NCI-H446 treated with DMSO at 0.1 percent for 48 hours (cell line): ENCODE measurements at regions not wholly inside any gene's neighbourhood (a gene's known extent, or its start where the extent isn't known, plus 50 kb on each side); places are given as distances from the start of the nearest gene placed in this dataset.
"Not testable (repeated sequence)": the region's sequence is repeated elsewhere in the genome, so short reads cannot be mapped to it uniquely, and the experiment has no call there.

Experiments used
- DNase-seq: peaks from one replicate; lab custom pipeline; 2025; lab: John Stamatoyannopoulos, UW

DNA sequence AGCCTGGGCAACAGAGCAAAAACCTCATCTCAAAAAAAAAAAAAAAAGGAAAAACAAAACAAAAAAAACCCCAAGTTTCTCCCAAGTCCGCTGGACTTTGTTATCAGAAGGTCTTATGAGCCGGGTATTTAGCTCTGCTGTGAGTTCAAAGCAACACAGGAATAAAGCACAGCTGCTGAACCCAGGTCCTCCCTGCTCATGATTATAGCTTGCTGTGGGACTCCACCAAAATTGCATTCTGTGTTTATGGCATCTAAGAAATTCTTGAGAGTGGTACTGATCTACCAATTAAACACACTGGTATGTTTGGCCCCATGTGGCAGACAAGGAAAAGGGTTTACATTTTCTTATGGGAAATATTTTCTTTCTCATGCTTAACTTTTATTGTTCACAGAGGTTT lies 93.6 kb upstream of the NEDD9 start:
- DNase-seq = no peak

DNA sequence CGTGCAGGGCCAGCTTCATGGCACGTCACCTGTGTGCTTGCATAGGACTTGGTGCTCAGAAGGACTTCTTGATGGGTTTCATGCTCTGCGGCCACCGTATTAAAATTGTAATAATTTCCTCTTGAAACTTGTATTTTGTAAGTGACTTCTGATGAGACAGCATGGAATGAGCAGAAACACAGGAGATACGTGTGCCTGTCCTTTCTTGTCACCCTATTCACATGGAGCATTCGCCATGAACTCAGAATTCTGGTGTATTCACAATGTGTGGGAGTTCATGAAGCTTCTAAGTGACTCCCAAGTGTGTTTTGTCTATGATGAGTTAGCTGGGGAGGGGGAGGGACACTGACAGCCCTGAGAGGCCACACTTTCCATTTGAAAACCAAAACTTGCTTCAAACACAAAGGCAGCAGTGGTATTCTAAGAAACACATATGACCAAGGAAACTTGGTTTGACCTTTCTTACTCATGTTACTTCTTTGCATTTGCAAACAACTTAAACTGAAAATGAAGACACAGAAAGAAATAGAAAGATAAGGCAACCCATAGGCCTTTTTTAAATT lies 92.1 kb upstream of the NEDD9 start:
- DNase-seq = no peak

DNA sequence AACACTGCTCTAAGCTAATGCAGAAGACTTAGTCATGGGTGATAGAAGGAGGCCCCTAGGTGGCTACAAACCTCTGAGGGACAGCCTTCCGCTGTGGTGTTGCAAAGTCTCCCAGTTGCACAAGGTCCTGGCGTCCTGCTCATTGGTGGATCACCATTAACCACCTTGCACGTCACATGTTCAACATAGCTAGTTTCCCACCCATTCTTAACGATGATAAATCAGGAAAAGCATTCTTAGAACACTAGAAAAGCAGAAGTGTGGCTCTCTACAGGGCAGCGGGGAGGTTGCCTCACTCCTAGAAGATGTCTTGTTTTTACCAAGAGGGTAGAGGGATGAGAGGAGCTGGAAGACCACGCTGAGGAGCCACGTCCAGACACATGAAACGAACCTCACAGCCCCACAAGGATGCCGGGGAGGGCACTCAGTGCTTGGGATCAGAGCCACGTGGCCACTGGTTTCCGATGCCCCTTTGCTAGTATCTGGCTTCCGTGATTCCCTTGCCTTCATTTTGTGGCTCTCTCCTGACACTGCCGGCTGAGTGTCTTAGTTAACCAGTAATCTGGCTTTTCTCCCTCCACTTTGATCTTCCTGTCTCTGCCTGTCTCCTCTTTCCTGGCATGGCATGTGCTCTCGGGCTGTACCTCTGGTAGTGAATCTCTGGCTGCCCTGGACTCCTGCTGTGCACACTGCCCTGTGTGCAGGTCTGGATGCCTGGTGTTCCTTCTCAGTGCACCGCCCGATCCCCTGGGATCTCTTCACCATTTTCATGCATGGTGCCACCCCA lies 91.4 kb upstream of the NEDD9 start:
- DNase-seq = no peak

DNA sequence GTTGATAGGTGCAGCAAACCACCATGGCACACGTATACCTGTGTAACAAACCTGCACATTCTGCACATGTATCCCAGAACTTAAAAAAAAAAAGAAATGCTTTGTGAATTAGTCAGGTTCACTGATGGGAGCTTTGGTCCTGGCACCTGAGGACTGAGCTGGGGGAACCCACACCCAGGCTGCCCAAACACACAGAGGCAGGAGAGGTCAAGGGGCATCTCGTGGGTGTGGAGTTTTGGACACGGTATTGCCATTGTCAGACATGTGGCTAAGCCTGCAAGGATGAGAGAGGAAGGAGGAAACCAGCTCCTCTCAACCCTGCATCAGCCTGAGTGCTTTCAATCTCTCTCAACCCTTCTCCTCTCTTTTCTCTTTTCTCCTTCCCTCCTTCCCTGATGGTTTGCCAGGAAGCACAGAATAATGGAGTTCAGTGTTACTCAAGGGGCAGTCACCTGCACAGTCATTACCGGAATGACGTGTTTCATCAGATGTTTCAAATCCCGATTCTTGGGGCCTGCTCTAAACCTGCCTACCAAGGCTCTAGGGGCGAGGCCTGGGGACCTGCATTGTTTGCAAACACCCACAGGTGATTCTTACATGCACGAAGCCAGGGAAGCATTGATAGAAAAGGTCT lies 89.9 kb upstream of the NEDD9 start:
- no peak for DNase-seq

DNA sequence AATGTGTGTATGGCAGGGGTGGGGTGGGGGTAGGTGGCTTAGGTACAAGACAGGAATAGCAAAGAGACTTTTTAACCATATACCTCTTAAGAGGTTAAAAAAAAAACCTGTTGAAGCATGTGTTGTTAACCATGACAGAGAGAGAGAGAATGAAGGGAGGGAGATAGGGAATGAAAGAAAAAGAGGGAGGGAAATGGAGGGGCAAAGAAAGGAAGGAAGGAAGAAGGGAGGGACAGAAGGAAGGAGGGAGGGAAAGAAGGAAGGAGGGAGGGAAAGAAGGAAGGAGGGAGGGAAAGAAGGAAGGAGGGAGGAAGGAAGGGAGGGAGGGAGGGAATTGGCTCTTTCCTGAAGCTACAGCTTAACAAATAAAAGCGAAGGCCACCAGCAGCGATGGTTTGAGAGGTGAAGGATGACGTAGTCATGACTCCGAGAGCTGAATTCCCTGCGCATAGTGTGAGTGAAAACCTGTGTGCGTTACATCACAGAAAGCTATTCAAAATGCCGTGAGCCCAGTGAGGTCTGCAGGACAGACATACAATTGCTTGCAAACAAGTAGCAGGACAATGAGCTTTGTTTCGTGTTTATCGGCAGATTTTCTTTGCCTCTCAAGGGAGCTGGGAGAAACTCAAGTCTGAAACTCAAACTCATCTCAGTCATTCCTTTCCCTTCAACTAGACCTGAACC lies 88.6 kb upstream of the NEDD9 start:
- no peak for DNase-seq

DNA sequence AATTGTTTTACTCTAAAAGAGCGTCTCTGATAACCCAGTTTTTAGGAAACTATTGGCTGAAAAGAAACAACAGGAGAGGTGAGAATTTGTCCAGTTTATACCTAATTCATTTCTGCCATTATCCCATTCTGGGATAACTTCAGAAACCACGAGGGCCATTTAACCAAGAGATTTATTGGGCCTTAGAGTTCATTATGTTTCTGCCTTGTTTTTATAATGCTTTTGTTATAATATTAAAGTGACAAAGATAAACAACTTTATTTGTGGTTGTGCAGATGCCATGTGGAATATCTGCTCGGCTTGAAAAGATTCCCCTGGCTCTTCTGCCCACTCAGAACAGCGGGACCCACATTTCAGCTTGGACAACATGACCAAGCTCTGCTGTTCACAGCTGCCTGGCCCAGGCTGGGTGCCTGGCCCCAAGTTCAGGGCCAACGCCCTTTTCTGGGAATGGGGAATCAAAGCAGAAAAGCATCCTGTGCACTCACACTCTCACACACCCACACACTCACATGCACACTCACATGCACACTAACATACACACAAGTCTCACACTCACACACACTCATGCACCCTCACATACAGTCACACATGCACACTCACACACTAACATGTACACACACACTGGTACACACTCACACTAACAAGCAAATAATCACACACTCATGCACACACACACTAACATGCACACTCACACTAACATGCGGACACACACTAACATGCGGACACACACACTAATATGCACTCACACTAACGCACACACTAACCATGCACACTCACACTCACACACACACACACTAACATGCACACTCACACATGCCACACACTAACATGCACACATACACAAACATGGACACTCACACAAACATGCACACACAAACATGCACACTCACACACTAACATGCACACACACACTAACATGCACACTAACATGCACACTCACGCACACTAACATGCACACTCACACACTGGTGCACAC lies 86.7 kb upstream of the NEDD9 start:
- no peak for DNase-seq

DNA sequence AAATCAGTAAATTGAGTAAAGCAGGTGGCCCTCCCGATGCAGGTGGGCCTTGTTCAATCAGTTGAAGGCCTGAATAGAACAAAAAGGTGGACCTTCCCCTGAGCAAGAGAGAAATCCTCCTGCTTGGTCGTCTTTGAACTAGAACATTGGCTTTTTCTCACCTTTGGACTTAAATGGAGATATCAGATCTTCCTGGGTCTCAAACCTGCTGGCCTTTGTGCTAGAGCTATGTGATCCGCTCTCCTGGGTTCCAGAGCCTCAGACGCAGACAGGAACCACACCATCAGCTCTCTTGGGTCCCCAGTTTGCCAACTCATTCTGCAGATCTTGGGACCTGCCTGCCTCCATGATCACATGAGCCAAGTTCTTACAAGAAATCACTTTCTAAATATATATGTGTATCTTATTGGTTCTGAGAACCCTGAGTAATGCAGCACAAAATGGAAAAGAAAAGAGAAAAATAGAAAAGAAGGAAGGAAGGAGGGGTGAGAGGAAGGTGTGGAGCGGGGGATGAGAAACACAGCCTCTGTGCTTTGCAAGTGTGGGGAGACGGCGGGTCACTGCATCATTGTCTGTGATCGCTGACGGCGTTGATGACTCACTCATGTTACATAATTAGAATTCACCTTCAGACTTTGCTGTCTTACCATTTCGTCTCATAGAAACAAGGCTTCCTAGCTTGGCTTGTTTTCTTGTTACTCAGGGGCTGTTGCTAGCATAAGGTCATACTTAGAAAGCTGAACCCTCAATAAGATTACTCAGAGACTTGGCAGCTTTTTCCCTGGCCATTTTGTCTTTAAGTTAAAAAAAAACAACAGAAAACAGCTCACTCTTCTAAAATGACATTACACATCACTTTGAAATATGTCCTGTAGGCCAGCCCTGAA lies 85.7 kb upstream of the NEDD9 start:
- DNase-seq = peak; percentile 3

DNA sequence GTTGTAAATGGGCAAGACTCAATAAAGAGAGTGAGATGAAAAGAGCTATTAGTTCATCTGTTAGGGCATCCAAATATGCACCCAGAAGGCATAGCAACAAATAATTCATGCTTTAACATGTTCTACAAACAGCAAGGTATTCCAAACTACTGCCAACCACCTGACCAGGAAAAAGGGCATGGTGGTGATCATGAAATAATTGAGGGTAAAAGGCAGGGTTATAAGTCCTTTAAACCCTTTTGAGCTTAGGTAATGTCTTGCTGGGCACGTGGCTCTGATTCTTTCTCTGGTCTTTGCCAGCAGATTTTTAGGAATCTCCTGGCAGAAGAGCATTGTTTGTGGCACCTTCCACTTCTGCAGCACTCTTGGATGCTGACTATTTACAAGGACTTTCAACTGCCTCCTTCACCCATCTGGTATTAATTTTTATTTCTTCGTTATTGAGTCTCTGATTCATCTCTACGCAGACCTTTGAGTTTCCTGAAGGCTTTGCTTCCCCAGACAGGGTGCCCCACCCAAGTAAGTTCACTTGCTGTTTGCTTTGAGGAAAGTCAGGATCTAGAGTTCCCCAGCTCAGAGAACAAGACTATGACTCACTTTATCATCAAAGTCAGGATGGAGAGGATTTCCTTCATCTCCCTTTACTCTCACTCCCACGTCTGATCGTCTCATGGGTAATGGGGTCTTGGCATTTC lies 83.4 kb upstream of the NEDD9 start:
- no peak for DNase-seq

DNA sequence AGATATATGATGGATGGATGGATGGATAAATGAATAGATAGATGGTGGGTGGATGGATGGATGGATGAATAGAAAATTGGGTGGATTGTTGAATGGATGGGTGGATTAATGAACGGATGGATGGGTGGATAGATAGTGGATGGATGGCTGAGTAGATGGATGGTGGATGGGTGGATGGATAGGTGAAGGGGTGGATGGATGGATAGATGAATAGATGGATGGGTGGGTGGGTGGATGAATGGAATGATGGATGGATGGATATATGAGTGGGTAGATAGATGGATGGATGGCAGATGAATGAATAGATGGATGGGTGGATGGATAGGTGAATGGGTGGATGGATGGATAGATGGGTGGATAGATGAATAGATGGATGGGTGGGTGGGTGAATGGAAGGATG lies 80.7 kb upstream of the NEDD9 start:
- no peak for DNase-seq

DNA sequence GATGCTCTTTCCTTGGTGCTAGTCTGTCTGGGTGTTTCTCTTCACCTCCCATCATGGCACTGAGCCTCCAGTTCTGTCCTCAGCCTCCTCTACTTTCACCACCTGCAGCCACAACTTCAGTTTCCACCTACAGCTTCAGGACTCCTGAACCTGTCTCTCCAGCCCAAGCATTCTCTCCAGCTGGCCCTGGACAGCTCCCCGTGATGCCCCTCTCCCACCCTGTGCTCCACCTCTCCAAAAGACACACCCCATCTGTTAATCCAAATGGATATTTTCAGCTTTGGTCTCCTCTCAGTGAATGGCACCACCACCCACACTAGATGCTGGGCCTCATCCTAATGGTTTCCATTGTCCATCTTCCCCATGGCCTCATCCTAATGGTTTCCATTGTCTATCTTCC lies 79.5 kb upstream of the NEDD9 start:
- DNase-seq = no peak

DNA sequence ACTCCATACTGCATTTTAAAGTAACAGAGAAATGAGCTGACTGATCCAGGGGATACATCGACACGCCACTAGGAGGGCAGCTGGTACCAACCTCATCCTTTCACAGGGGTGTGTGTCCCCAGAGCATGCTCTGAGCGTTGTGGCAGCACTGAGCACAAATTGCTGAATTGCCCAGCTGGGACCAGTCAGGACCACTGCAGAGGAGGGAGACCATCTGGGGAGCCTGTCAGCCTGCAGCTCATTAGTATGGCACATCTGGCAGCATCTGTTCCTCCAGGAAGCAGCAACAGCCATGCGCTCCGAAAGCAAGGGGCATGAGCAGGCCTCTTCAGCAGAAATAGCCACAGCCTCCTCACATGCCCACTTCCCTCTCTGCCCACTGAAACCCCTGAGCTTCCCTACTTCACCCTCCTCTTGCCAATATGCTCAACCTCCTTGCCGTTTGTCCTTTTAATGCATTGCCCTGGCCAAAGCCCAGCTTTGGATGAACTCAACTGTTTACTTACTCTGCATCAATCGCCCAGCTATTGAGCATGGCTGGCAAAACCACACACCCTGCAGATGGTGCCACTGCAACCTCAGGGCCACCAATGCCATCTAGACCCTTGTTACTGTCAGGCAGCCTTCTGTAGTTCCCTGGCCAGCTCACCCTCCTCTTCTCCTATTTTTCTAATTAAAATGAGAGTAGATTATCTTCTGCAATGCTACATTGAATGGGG lies 77.6 kb upstream of the NEDD9 start:
- DNase-seq = no peak

DNA sequence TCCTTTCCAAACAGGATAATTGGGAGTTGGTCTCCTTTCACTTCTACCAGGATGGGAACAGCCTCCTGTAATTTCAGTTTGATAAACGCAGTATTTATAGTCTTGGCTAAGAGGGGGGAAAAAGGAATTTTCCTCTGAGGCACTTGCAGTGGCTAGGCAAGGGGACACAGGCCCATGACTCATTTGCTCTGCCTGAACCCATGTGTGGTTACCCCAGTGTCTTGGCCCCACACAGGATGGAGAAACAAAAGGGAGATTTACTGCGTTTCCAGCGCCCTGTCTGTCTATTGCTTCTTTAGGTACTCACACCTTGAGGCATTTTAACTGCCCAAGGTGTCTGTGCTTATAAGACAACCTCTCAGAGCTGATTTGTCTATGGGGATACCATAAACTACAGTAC lies 74.8 kb upstream of the NEDD9 start:
- DNase-seq = no peak

DNA sequence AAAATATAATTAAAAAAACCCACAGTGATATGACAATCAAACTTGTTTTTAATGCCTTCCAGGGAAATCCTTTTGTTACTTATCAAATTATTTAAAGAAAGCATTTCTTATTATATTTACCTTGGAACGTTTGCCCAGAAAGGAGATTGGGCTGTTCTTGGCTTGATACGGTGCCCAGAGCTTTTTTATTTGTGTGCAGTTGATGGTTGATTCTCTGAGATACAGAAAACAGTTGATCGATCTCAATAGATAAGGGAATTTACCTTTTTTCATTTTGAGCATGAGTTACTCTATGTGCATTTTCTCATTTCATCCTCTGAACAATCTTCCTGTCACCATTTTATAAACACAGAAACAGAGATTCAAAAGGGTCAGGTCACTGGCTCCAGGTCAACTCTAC lies 72.5 kb upstream of the NEDD9 start:
- no peak for DNase-seq

DNA sequence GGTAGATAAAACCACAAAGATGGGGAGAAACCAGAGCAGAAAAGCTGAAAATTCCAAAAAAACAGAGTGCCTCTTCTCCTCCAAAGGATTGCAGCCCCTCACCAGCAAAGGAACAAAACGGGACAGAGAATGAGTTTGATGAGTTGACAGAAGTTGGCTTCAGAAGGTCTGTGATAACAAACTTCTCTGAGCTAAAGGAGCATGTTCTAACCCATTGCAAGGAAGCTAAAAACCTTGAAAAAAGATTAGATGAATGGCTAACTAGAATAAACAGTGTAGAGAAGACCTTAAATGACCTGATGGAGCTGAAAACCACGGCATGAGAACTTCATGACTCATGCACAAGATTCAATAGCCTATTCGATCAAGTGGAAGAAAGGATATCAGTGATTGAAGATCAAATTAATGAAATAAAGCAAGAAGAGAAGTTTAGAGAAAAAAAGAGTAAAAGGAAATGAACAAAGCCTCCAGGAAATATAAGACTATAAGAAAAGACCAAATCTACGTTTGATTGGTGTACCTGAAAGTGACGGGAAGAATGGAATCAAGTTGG lies 67.5 kb upstream of the NEDD9 start:
- not testable (repeated sequence) for DNase-seq

DNA sequence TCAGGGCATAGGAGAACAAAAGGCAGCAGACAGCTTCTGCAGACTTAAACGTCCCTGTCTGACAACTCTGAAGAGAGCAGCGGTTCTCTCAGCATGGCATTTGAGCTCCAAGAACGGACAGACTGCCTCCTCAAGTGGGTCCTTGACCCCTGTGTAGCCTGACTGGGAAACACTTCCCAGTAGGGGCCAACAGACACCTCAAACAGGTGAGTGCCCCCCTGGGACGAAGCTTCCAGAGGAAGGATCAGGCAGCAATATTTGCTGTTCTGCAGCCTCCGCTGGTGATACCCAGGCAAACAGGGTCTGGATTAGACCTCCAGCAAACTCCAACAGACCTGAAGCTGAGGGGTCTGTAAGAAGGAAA lies 66.9 kb upstream of the NEDD9 start:
- not testable (repeated sequence) for DNase-seq

DNA sequence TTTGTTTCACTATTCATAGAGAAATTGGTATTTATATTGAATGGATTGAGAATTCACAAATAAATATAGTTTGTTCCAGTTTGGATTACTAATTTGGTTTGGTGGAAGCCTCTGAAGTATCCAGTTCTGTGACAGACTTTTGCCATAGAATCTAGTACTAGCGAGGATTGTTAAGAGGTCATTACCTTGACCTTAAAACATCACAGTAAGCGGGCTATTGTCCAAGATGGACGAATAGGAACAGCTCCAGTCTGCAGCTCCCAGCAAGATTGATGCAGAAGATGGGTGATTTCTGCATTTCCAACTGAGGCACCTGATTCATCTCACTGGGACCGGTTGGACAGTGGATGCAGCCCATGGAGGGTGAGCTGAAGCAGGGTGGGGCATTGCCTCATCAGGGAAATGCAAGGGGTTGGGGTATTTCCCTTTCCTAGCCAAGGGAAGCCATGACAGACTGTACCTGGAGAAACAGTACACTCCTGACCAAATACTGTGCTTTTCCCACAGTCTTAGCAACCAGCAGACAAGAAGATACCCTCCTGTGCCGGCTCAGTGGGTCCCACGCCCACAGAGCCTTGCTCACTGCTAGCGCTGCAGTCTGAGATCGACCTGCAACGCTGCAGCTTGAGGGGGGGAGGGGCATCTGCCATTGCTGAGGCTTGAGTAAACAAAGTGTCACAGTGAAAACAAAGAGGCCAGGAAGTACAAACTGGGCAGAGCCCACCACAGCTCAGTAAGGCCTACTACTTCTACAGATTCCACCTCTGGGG lies 66.4 kb upstream of the NEDD9 start:
- DNase-seq = no peak

DNA sequence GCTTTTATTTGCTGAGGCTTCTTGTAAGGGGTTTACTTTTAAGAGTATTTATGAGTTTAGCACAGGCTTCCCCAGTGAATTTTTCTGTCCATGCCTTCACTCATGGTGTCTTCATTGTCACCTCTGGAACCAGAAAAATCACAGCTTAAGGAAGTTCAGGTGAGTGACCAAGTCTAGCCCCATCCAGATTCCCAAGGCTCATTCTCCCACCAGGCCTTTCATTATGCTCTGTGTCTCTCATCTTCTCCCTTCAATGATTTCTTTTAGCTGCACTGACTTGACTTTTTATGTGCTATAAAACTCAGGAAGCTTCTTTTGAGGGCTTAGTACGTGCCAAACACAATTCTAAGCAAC lies 64.9 kb upstream of the NEDD9 start:
- DNase-seq = no peak
